SK-N-SH treated with all-trans-retinoic acid at 6 μM for 48 hours (cell line): ENCODE measurements at regions not wholly inside any gene's neighbourhood (a gene's known extent, or its start where the extent isn't known, plus 50 kb on each side); places are given as distances from the start of the nearest gene placed in this dataset.

Experiments
- CSDC2 ChIP-seq: fragments of 250-450 bp; sonication (Bioruptor Pico); IDR thresholded peaks from 2 replicates; pipeline ENCODE4 v1.5.0; 2020; ENCODE audit warnings: mild to moderate bottlenecking, moderate library complexity
- RARB ChIP-seq: fragments of 250-450 bp; sonication (Bioruptor Pico); IDR thresholded peaks from 2 replicates; pipeline ENCODE4 v1.8.0; 2021; ENCODE audit warnings: mild to moderate bottlenecking, moderate library complexity
- SNAI2 ChIP-seq: fragments of 250-450 bp; sonication (Bioruptor Pico); IDR thresholded peaks from 2 replicates; pipeline ENCODE4 v1.5.0; 2020; ENCODE audit warnings: mild to moderate bottlenecking, moderate library complexity
- ZC3H10 ChIP-seq: fragments of 250-450 bp; sonication (Bioruptor Pico); IDR thresholded peaks from 2 replicates; pipeline ENCODE4 v1.5.1; 2021; ENCODE audit warnings: mild to moderate bottlenecking, moderate library complexity
- ZNF8 ChIP-seq: fragments of 450-650 bp; formaldehyde crosslinking; IDR thresholded peaks from 2 replicates; pipeline ENCODE4 v1.5.0; 2020; ENCODE audit warnings: mild to moderate bottlenecking, moderate library complexity
- TF ChIP-seq, protein P1 (sequence below): fragments of 250-450 bp; sonication (Bioruptor Pico); IDR thresholded peaks from 2 replicates; pipeline ENCODE4 v1.8.0; 2020; ENCODE audit warnings: mild to moderate bottlenecking, moderate library complexity, borderline replicate concordance

DNA sequence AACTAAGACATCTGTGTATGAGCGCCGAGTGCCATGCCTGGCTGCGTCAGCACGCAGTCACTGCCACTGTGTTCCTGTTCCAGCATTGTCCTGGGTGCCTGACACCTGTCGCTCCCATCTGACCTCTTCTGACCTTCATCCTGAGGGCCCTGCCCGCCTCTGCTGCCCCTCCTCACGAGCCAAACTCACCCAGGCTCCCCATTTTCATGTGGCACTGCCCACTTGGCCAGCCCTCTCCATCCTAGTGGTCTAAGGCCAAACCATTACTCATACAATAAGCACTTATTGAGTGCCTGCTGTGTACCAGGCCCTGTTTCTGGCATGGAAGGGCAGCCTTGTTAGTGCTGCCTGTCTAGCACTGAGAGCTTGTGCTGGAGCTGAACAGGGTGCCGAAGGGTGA, 77.2 kb upstream of the PCBD1 start:
- TF ChIP-seq SNAI2 (CRISPR knock-in tag): no peak
- no peak for TF ChIP-seq RARB (CRISPR knock-in tag)
- TF ChIP-seq ZC3H10: no peak
- no peak for TF ChIP-seq CSDC2 (CRISPR knock-in tag)
- TF ChIP-seq, protein P1, sequence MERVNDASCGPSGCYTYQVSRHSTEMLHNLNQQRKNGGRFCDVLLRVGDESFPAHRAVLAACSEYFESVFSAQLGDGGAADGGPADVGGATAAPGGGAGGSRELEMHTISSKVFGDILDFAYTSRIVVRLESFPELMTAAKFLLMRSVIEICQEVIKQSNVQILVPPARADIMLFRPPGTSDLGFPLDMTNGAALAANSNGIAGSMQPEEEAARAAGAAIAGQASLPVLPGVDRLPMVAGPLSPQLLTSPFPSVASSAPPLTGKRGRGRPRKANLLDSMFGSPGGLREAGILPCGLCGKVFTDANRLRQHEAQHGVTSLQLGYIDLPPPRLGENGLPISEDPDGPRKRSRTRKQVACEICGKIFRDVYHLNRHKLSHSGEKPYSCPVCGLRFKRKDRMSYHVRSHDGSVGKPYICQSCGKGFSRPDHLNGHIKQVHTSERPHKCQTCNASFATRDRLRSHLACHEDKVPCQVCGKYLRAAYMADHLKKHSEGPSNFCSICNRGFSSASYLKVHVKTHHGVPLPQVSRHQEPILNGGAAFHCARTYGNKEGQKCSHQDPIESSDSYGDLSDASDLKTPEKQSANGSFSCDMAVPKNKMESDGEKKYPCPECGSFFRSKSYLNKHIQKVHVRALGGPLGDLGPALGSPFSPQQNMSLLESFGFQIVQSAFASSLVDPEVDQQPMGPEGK (CRISPR knock-in tag): no peak
- TF ChIP-seq ZNF8: no peak
